ENCODE measurements at regions not wholly inside any gene's neighbourhood (a gene's known extent, or its start where the extent isn't known, plus 50 kb on each side); places are given as distances from the start of the nearest gene placed in this dataset.

DNA sequence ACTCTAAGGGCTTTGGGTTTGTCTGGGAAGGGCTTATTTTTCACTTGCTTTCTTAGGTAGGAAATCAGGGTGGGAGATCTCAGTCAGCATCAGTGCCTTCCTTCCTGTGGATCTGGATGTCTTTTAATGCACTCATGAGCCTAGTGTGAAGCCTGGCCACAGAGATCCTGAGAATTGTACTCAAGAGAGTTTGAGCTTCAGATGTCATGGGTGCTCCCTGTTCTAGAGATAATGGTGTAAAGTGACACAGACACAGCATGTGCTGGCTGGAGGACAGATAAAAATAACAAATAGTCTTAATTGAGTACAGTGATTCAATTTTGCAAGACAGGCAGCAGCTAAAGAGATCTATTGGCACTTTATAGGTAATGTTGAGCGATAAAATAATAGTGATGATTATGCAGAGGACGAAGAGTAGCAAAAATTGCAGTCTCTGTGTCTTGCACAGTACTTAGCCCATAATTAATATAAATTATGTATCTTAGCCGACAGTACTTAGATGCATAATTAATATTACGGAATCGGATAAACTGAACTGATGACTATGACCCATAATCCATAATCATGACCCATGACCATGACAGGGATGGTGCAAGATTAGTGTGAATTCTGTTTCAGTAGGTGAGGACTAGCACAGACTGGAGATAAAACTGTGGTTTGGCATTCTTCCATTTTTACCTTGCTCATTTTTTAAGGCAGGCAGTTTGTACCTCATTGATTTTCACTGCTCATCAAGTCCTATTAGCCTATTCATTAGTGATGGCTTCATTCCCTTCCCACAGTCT lies 408.7 kb upstream of the PIK3R1 start:
- FAIRE-seq (no peak), DNase-seq (ENCODE audit: low read depth, low spot score) (no peak)
- Histone ChIP-seq H3K27me3 (ENCODE audit: control insufficient read depth in 2 of 2, insufficient read depth in 2 of 2, low read length in 2 of 2) (peaks cover 0 to 2% of the 10 kb centered on the region in 2 experiments), H4K20me1 (replicated peaks; ENCODE audit: control insufficient read depth, extremely low read depth, insufficient read depth, low read length) (no peaks in the 10 kb centered on the region), H2AFZ (ENCODE audit: low read depth, low read length) (no peak overlapping the region), H3K9ac (replicated peaks; ENCODE audit: extremely low read depth, insufficient read depth, low read length) (no peak overlapping the region), H3K79me2 (ENCODE audit: control insufficient read depth, insufficient read depth, low read length) (no peaks in the 10 kb centered on the region), H3K4me3 (replicated peaks in 1 of 3; ENCODE audit: insufficient read depth in 1 of 3, low read depth in 1 of 3, low read length in 3 of 3) (no peak overlapping the region), H3K36me3 (ENCODE audit: control insufficient read depth in 2 of 2, extremely low read depth in 1 of 2, insufficient read depth in 2 of 2, low read length in 2 of 2) (no peaks in the 10 kb centered on the region), H3K9me1 (replicated peaks; ENCODE audit: control insufficient read depth, extremely low read depth, insufficient read depth, low read length) (no peaks in the 10 kb centered on the region), H3K4me2 (ENCODE audit: insufficient read depth, low read length) (no peak overlapping the region), H3K27ac (ENCODE audit: insufficient read depth, low read depth, low read length) (no peak overlapping the region), H3K9me3 (replicated peaks; ENCODE audit: control insufficient read depth, insufficient read depth, low read length) (no peaks in the 10 kb centered on the region), H3K4me1 (ENCODE audit: control insufficient read depth, extremely low read depth, insufficient read depth, low read length) (no peaks in the 10 kb centered on the region)
- CTCF ChIA-PET = no interaction called here
- no TSS peak for BruUV-seq (replicated peaks)
- dilution Hi-C loops (cut with MboI; ENCODE audit: extremely low pct_ligation_motif_present, low sequenced_read_pairs) = no loop called here
- POLR2A ChIA-PET = no interaction called here
- TF ChIP-seq FOS (IDR thresholded peaks at IDR 0.05; ENCODE audit: borderline replicate concordance, insufficient read depth, low read length) (no peak), GATA2 (IDR thresholded peaks at IDR 0.05; ENCODE audit: insufficient read depth, insufficient read length, low read depth, low read length) (no peak), EZH2 (IDR thresholded peaks at IDR 0.05; ENCODE audit: borderline replicate concordance, low read depth, low read length, severe bottlenecking) (no peak), MYC (IDR thresholded peaks at IDR 0.05; ENCODE audit: low read depth, low read length) (no peak), POLR2AphosphoS5 (IDR thresholded peaks at IDR 0.05; ENCODE audit: insufficient read depth, low read depth, low read length) (no peak), MAX (IDR thresholded peaks at IDR 0.05; ENCODE audit: insufficient read depth, insufficient read length) (no peak), JUN (IDR thresholded peaks at IDR 0.05; ENCODE audit: borderline replicate concordance, insufficient read depth, insufficient read length, low read depth) (no peak), POLR2A (IDR thresholded peaks at IDR 0.05; ENCODE audit: low read depth, low read length) (no peak), CTCF (IDR thresholded peaks at IDR 0.05; ENCODE audit: extremely low read depth in 1 of 2, insufficient read depth in 1 of 2, low read depth in 1 of 2, low read length in 2 of 2) (no peak)
- intact Hi-C loops (cut with micrococcal nuclease) = no loop called here

Data from endothelial cell of umbilical vein (primary cell).